Hepatocyte (in vitro differentiated cells): ENCODE measurements at regions not wholly inside any gene's neighbourhood (a gene's known extent, or its start where the extent isn't known, plus 50 kb on each side); places are given as distances from the start of the nearest gene placed in this dataset.

Experiments
- EZH2 ChIP-seq: fragments of 200-600 bp; sonication (generic); IDR thresholded peaks from 2 replicates; pipeline ENCODE4 v1.6.1; 2016; ENCODE audit warnings: antibody characterized with exemption, mild to moderate bottlenecking, borderline replicate concordance
- EZH2phosphoT487 ChIP-seq: fragments of 200-600 bp; sonication (generic); IDR thresholded peaks from one replicate; pipeline ENCODE4 v1.6.1; 2018; ENCODE audit warnings: antibody characterized with exemption, mild to moderate bottlenecking, low read depth, moderate library complexity; ENCODE audit not compliant: unreplicated experiment, severe bottlenecking
- TF ChIP-seq, protein P1 (sequence below): fragments of 200-600 bp; sonication (generic); IDR thresholded peaks from 2 replicates; pipeline ENCODE4 v1.5.1; 2016; ENCODE audit warnings: antibody characterized with exemption, mild to moderate bottlenecking; ENCODE audit not compliant: poor library complexity

DNA sequence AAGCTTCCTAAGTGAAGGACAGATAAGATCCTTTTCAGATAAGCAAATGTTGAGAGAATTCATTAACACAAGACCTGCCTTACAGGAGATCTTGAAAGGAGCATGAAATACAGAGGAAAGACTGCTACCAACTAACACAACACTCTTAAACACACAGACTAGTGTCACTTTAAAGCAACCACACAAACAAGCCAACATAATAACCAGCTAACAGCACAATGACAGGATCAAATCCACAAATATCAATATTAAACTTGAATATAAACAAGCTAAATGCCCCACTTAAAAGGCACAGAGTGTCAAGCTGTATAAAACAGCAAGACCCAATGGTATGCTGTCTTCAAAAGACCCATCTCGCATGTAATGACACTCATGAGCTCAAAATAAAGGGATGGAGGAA, 70.8 kb upstream of the HMGXB4 start:
- TF ChIP-seq, protein P1, sequence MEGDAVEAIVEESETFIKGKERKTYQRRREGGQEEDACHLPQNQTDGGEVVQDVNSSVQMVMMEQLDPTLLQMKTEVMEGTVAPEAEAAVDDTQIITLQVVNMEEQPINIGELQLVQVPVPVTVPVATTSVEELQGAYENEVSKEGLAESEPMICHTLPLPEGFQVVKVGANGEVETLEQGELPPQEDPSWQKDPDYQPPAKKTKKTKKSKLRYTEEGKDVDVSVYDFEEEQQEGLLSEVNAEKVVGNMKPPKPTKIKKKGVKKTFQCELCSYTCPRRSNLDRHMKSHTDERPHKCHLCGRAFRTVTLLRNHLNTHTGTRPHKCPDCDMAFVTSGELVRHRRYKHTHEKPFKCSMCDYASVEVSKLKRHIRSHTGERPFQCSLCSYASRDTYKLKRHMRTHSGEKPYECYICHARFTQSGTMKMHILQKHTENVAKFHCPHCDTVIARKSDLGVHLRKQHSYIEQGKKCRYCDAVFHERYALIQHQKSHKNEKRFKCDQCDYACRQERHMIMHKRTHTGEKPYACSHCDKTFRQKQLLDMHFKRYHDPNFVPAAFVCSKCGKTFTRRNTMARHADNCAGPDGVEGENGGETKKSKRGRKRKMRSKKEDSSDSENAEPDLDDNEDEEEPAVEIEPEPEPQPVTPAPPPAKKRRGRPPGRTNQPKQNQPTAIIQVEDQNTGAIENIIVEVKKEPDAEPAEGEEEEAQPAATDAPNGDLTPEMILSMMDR: no peak
- no peak for TF ChIP-seq EZH2
- TF ChIP-seq EZH2phosphoT487: no peak
